HG03432 (cell line): ENCODE measurements at regions not wholly inside any gene's neighbourhood (a gene's known extent, or its start where the extent isn't known, plus 50 kb on each side); places are given as distances from the start of the nearest gene placed in this dataset.

Source experiments
- ATAC-seq: cut with Tn5 transposase; IDR thresholded peaks from one replicate; pipeline ENCODE4 v1.9.1; 2021; ENCODE audit warnings: mild to moderate bottlenecking, moderate library complexity; ENCODE audit not compliant: unreplicated experiment

GRCh38 chr3:76402926-76403325 lies 617.6 kb upstream of the ZNF717 start:
- ATAC-seq = no peak

- no peak for ATAC-seq
Measured at GRCh38 chr3:76403556-76403955, 618.2 kb upstream of the ZNF717 start.

- no peak for ATAC-seq
Measured at GRCh38 chr3:76405196-76405595, 619.8 kb upstream of the ZNF717 start.

GRCh38 chr3:76410762-76411281 lies 625.5 kb upstream of the ZNF717 start:
- ATAC-seq = no peak

- no peak for ATAC-seq
Measured at GRCh38 chr3:76415384-76415783, 624.5 kb upstream of the ROBO2 start.

GRCh38 chr3:76429581-76430177 lies 610.2 kb upstream of the ROBO2 start:
- ATAC-seq = no peak

- no peak for ATAC-seq
Measured at GRCh38 chr3:76432396-76432795, 607.5 kb upstream of the ROBO2 start.

GRCh38 chr3:76436894-76437293 lies 603.0 kb upstream of the ROBO2 start:
- ATAC-seq = no peak

- ATAC-seq = no peak
Measured at GRCh38 chr3:76438971-76439370, 600.9 kb upstream of the ROBO2 start.

- peak; percentile 72 for ATAC-seq
Measured at GRCh38 chr3:76442374-76442915, 597.5 kb upstream of the ROBO2 start.

- ATAC-seq = no peak
Measured at GRCh38 chr3:76456322-76456721, 583.6 kb upstream of the ROBO2 start.

- ATAC-seq = no peak
Measured at GRCh38 chr3:76463501-76463900, 576.4 kb upstream of the ROBO2 start.

GRCh38 chr3:76470285-76470684 lies 569.6 kb upstream of the ROBO2 start:
- ATAC-seq = no peak

- ATAC-seq = no peak
Measured at GRCh38 chr3:76474632-76475031, 565.3 kb upstream of the ROBO2 start.

GRCh38 chr3:76479161-76479650 lies 560.7 kb upstream of the ROBO2 start:
- no peak for ATAC-seq

GRCh38 chr3:76482510-76482909 lies 557.4 kb upstream of the ROBO2 start:
- ATAC-seq = no peak

- ATAC-seq = no peak
Measured at GRCh38 chr3:76487446-76487845, 552.5 kb upstream of the ROBO2 start.

GRCh38 chr3:76490064-76490463 lies 549.8 kb upstream of the ROBO2 start:
- no peak for ATAC-seq

GRCh38 chr3:76495216-76495615 lies 544.7 kb upstream of the ROBO2 start:
- ATAC-seq = no peak

- ATAC-seq = no peak
Measured at GRCh38 chr3:76497636-76498035, 542.3 kb upstream of the ROBO2 start.

- ATAC-seq = no peak
Measured at GRCh38 chr3:76500746-76501275, 539.1 kb upstream of the ROBO2 start.

- ATAC-seq = no peak
Measured at GRCh38 chr3:76501315-76501714, 538.6 kb upstream of the ROBO2 start.
